ENCODE measurements at regions not wholly inside any gene's neighbourhood (a gene's known extent, or its start where the extent isn't known, plus 50 kb on each side); places are given as distances from the start of the nearest gene placed in this dataset.

DNA sequence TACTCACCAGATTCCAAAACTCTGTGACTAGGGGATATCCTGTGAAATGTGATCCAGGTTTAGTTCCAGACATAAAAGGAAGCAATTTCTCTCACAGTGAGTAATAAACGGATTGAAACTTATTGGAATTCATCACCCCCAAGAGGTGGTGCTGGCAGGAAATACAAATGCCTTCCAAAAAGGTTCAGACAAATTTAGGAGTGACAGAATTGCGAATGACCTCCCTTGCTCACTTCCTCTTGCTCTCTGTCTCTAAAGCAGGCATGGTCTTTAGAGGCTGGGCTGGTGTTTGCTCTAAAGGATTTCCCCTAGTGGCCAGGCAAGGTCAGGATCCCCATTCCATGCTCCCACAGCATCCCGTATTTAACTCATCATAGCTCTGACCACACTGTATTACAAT, 449.4 kb upstream of the PPP2R3A start:
- Histone ChIP-seq H3K9me3 (ENCODE audit: insufficient read depth, low read length, severe bottlenecking) (no peaks in the 10 kb centered on the region), H3K27ac (ENCODE audit: low read length) (no peak overlapping the region), H2AFZ (ENCODE audit: low read depth, low read length) (no peak overlapping the region), H3K9ac (ENCODE audit: low read depth, low read length) (no peak overlapping the region), H4K20me1 (ENCODE audit: insufficient read depth, low read length) (no peaks in the 10 kb centered on the region), H3K79me2 (ENCODE audit: insufficient read depth, low read length) (no peaks in the 10 kb centered on the region), H3K27me3 (ENCODE audit: insufficient read depth, low read length, poor library complexity) (peaks cover 36% of the 10 kb centered on the region), H3K4me1 (ENCODE audit: insufficient read depth, low read length) (no peaks in the 10 kb centered on the region), H3K4me3 (ENCODE audit: low read depth in 1 of 2, low read length in 2 of 2) (no peak overlapping the region), H3K4me2 (ENCODE audit: insufficient read depth, low read length) (no peak overlapping the region), H3K36me3 (ENCODE audit: insufficient read depth, low read length) (no peaks in the 10 kb centered on the region)
- ATAC-seq (ENCODE audit: insufficient read depth, low read depth) (no peak), DNase-seq (no peak)
- TF ChIP-seq EZH2 (IDR thresholded peaks at IDR 0.05; ENCODE audit: borderline replicate concordance, low read depth, low read length, severe bottlenecking) (no peak), CTCF (IDR thresholded peaks at IDR 0.05; ENCODE audit: borderline replicate concordance, extremely low read depth, low read length, poor library complexity, severe bottlenecking) (no peak)

- Histone ChIP-seq H3K9ac (ENCODE audit: low read depth, low read length) (no peak overlapping the region), H3K27ac (ENCODE audit: low read length) (no peak overlapping the region), H2AFZ (ENCODE audit: low read depth, low read length) (no peak overlapping the region), H3K27me3 (ENCODE audit: insufficient read depth, low read length, poor library complexity) (peaks cover 13% of the 10 kb centered on the region), H4K20me1 (ENCODE audit: insufficient read depth, low read length) (no peaks in the 10 kb centered on the region), H3K4me3 (ENCODE audit: low read depth in 1 of 2, low read length in 2 of 2) (no peak overlapping the region), H3K9me3 (ENCODE audit: insufficient read depth, low read length, severe bottlenecking) (no peaks in the 10 kb centered on the region), H3K4me1 (ENCODE audit: insufficient read depth, low read length) (no peaks in the 10 kb centered on the region), H3K79me2 (ENCODE audit: insufficient read depth, low read length) (no peaks in the 10 kb centered on the region), H3K36me3 (ENCODE audit: insufficient read depth, low read length) (no peaks in the 10 kb centered on the region), H3K4me2 (ENCODE audit: insufficient read depth, low read length) (no peak overlapping the region)
- no peak for ATAC-seq (ENCODE audit: insufficient read depth, low read depth)
- DNase-seq, result no peak
- TF ChIP-seq CTCF (IDR thresholded peaks at IDR 0.05; ENCODE audit: borderline replicate concordance, extremely low read depth, low read length, poor library complexity, severe bottlenecking) (no peak), EZH2 (IDR thresholded peaks at IDR 0.05; ENCODE audit: borderline replicate concordance, low read depth, low read length, severe bottlenecking) (no peak)
Measured at GRCh38 chr3:135528413-135529015, 437.0 kb upstream of the PPP2R3A start.

DNA sequence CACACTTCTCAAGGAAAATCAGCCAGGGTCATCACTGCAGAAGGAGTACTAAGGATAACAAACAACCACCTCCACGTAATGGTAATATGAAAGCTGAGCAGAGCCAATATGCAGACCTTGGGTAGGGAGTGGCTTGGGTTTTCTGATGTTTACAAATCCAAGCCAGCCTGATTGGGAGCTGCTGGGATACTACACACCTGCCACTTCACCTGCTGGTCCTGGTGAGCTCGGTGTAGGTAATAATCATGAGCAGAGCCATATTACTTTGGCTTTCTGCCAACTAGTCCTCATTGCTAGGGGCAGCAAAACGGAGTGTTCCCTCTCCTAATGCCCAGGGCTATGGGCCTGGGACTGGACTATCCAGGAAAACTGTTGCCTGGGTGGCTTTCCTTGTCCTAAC, 433.5 kb upstream of the PPP2R3A start:
- Histone ChIP-seq H3K9ac (ENCODE audit: low read depth, low read length) (no peak overlapping the region), H3K27me3 (ENCODE audit: insufficient read depth, low read length, poor library complexity) (peaks cover 13% of the 10 kb centered on the region), H3K4me2 (ENCODE audit: insufficient read depth, low read length) (no peak overlapping the region), H3K27ac (ENCODE audit: low read length) (no peak overlapping the region), H3K4me1 (ENCODE audit: insufficient read depth, low read length) (no peaks in the 10 kb centered on the region), H2AFZ (ENCODE audit: low read depth, low read length) (no peak overlapping the region), H3K9me3 (ENCODE audit: insufficient read depth, low read length, severe bottlenecking) (no peaks in the 10 kb centered on the region), H3K36me3 (ENCODE audit: insufficient read depth, low read length) (no peaks in the 10 kb centered on the region), H4K20me1 (ENCODE audit: insufficient read depth, low read length) (no peaks in the 10 kb centered on the region), H3K79me2 (ENCODE audit: insufficient read depth, low read length) (no peaks in the 10 kb centered on the region), H3K4me3 (ENCODE audit: low read depth in 1 of 2, low read length in 2 of 2) (no peak overlapping the region)
- TF ChIP-seq EZH2 (IDR thresholded peaks at IDR 0.05; ENCODE audit: borderline replicate concordance, low read depth, low read length, severe bottlenecking) (no peak), CTCF (IDR thresholded peaks at IDR 0.05; ENCODE audit: borderline replicate concordance, extremely low read depth, low read length, poor library complexity, severe bottlenecking) (no peak)
- ATAC-seq (ENCODE audit: insufficient read depth, low read depth) (no peak), DNase-seq (no peak)

- Histone ChIP-seq H3K4me3 (ENCODE audit: low read depth in 1 of 2, low read length in 2 of 2) (no peak overlapping the region), H4K20me1 (ENCODE audit: insufficient read depth, low read length) (no peaks in the 10 kb centered on the region), H3K79me2 (ENCODE audit: insufficient read depth, low read length) (no peaks in the 10 kb centered on the region), H3K9me3 (ENCODE audit: insufficient read depth, low read length, severe bottlenecking) (no peaks in the 10 kb centered on the region), H3K36me3 (ENCODE audit: insufficient read depth, low read length) (no peaks in the 10 kb centered on the region), H3K9ac (ENCODE audit: low read depth, low read length) (no peak overlapping the region), H3K4me1 (ENCODE audit: insufficient read depth, low read length) (no peaks in the 10 kb centered on the region), H2AFZ (ENCODE audit: low read depth, low read length) (no peak overlapping the region), H3K4me2 (ENCODE audit: insufficient read depth, low read length) (no peak overlapping the region), H3K27me3 (ENCODE audit: insufficient read depth, low read length, poor library complexity) (no peaks in the 10 kb centered on the region), H3K27ac (ENCODE audit: low read length) (no peak overlapping the region)
- DNase-seq, result no peak
- ATAC-seq (ENCODE audit: insufficient read depth, low read depth), result no peak
- TF ChIP-seq CTCF (IDR thresholded peaks at IDR 0.05; ENCODE audit: borderline replicate concordance, extremely low read depth, low read length, poor library complexity, severe bottlenecking) (no peak), EZH2 (IDR thresholded peaks at IDR 0.05; ENCODE audit: borderline replicate concordance, low read depth, low read length, severe bottlenecking) (no peak)
Measured at GRCh38 chr3:135538123-135538522, 427.4 kb upstream of the PPP2R3A start.

All from DND-41 (cell line).